SK-N-MC (cell line): ENCODE measurements at regions not wholly inside any gene's neighbourhood (a gene's known extent, or its start where the extent isn't known, plus 50 kb on each side); places are given as distances from the start of the nearest gene placed in this dataset.

Experiments used
- EZH2 ChIP-seq: fragments of 200-600 bp; sonication (generic); IDR thresholded peaks from one replicate; pipeline ENCODE4 v1.6.1; 2017; ENCODE audit warnings: antibody characterized with exemption
- FOXP2 ChIP-seq: optimal IDR thresholded peaks from 2 replicates; pipeline ENCODE3; 2011; ENCODE audit warnings: mild to moderate bottlenecking, moderate library complexity; ENCODE audit not compliant: insufficient read depth; ENCODE audit errors: extremely low read length, control extremely low read depth
- POLR2AphosphoS5 ChIP-seq: IDR thresholded peaks from 2 replicates; pipeline ENCODE4 v1.6.1; 2012; ENCODE audit warnings: mild to moderate bottlenecking, low read depth, low read length, borderline replicate concordance

DNA sequence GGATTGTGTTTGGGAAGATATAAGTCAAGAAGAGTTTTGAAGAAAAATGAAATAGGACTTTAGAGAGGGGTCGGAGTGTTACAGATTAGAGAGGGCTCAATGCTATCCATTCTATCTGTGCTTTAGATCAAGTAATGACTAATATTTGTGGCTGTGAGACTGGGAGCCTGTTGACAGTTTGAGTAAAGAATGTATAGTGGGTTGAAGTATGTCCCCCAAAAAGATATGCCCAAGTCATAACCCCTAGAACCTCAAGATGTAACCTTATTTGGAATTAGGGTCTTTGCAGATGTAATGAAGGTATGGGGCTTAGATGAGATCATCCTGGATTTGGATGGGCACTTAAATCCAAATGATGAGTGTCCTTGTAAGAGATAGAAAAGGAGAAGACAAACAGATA lies 55.3 kb upstream of the SERPINE2 start:
- TF ChIP-seq POLR2AphosphoS5 (no peak), FOXP2 (no peak), EZH2 (no peak)
